OCI-LY1 (cell line): ENCODE measurements at regions not wholly inside any gene's neighbourhood (a gene's known extent, or its start where the extent isn't known, plus 50 kb on each side); places are given as distances from the start of the nearest gene placed in this dataset.

Source experiments
- CTCF ChIP-seq: fragments of 200-600 bp; sonication (generic), shearing (Covaris generic); IDR thresholded peaks from 2 replicates; pipeline ENCODE4 v1.5.1; 2017; ENCODE audit warnings: mild to moderate bottlenecking, antibody characterized with exemption, low read length, moderate library complexity, mixed read lengths
- EZH2 ChIP-seq: fragments of 200-600 bp; sonication (generic), shearing (Covaris generic); IDR thresholded peaks from 2 replicates; pipeline ENCODE4 v1.8.0; 2017; ENCODE audit warnings: borderline replicate concordance, mixed run types, mild to moderate bottlenecking, antibody characterized with exemption, low read length, moderate library complexity, mixed read lengths

GRCh38 chr7:63112764-63113712, 885.6 kb upstream of the ZNF722 start:
- TF ChIP-seq CTCF (peak; percentile 18; the same call in 1 of the 2 replicates), EZH2 (no peak)
